WTC11 (cell line): ENCODE measurements at regions not wholly inside any gene's neighbourhood (a gene's known extent, or its start where the extent isn't known, plus 50 kb on each side); places are given as distances from the start of the nearest gene placed in this dataset.
"Not testable (repeated sequence)": the region's sequence is repeated elsewhere in the genome, so short reads cannot be mapped to it uniquely, and the experiment has no call there.

Experiments
- ATAC-seq: fragments of 200-7000 bp; cut with Tn5 transposase; 2 replicates; pipeline ENCODE4 v1.10.0; 2021; ENCODE audit warnings: mild to moderate bottlenecking, moderate library complexity
- CTCF ChIA-PET: fragments of 300-600 bp; sonication (Branson Sonifier 250); formaldehyde crosslinking; loops from one replicate; lab custom pipeline; 2021; ENCODE audit warnings: antibody characterized with exemption; lab: Charles Lee
- POLR2A ChIA-PET: fragments of 350-600 bp; sonication (Branson Sonifier 250); formaldehyde crosslinking; loops from one replicate; lab custom pipeline; 2021; ENCODE audit warnings: antibody characterized with exemption; lab: Charles Lee
- DNase-seq: peaks from one replicate; pipeline ENCODE4 v3.0.0; 2021; ENCODE audit warnings: low spot score
- H3K27ac Mint-ChIP-seq: 2 replicates; pipeline ENCODE4 v1.8.0; 2021; ENCODE audit warnings: mixed read lengths
- H3K27me3 Mint-ChIP-seq: 2 replicates; pipeline ENCODE4 v1.8.0; 2021; ENCODE audit warnings: low read depth, mild to moderate bottlenecking, moderate library complexity, mixed read lengths
- H3K36me3 Mint-ChIP-seq: 2 replicates; pipeline ENCODE4 v1.8.0; 2021; ENCODE audit warnings: mixed read lengths
- H3K4me1 Mint-ChIP-seq: 2 replicates; pipeline ENCODE4 v1.8.0; 2022; ENCODE audit warnings: mixed read lengths
- H3K4me3 Mint-ChIP-seq: 2 replicates; pipeline ENCODE4 v1.8.0; 2021; ENCODE audit warnings: mild to moderate bottlenecking, moderate library complexity, mixed read lengths
- H3K9me3 Mint-ChIP-seq: 2 replicates; pipeline ENCODE4 v1.8.0; 2021; ENCODE audit warnings: mixed read lengths
- AR ChIP-seq: fragments of 250-450 bp; sonication (Bioruptor Pico); IDR thresholded peaks from 2 replicates; pipeline ENCODE4 v1.9.0; 2021; ENCODE audit warnings: mild to moderate bottlenecking
- CBFB ChIP-seq: sonication (generic); formaldehyde crosslinking; IDR thresholded peaks from 2 replicates; pipeline ENCODE4 v1.8.1; 2022; ENCODE audit warnings: mild to moderate bottlenecking, low read depth, missing genetic modification reagents
- CREB1 ChIP-seq: sonication (generic); formaldehyde crosslinking; IDR thresholded peaks from 2 replicates; pipeline ENCODE4 v1.8.0; 2023; ENCODE audit warnings: mild to moderate bottlenecking, missing genetic modification reagents
- E2F4 ChIP-seq: sonication (generic); formaldehyde crosslinking; IDR thresholded peaks from 2 replicates; pipeline ENCODE4 v1.8.1; 2022; ENCODE audit warnings: low read depth, mild to moderate bottlenecking, moderate library complexity, missing genetic modification reagents, borderline replicate concordance
- ELF4 ChIP-seq: sonication (generic); formaldehyde crosslinking; IDR thresholded peaks from 2 replicates; pipeline ENCODE4 v1.8.1; 2022; ENCODE audit warnings: low read depth, mild to moderate bottlenecking, moderate library complexity, missing genetic modification reagents
- ESRRA ChIP-seq: sonication (generic); formaldehyde crosslinking; IDR thresholded peaks from 2 replicates; pipeline ENCODE4 v1.8.1; 2022; ENCODE audit warnings: mild to moderate bottlenecking, missing genetic modification reagents, borderline replicate concordance
- ETV6 ChIP-seq: sonication (generic); formaldehyde crosslinking; IDR thresholded peaks from 2 replicates; pipeline ENCODE4 v1.8.1; 2022; ENCODE audit warnings: mild to moderate bottlenecking, missing genetic modification reagents
- FOXJ3 ChIP-seq: sonication (generic); formaldehyde crosslinking; IDR thresholded peaks from 2 replicates; pipeline ENCODE4 v1.9.0; 2021; ENCODE audit warnings: missing genetic modification reagents, mild to moderate bottlenecking, borderline replicate concordance
- FOXP4 ChIP-seq: sonication (generic); formaldehyde crosslinking; IDR thresholded peaks from 2 replicates; pipeline ENCODE4 v1.8.0; 2022; ENCODE audit warnings: mild to moderate bottlenecking, missing genetic modification reagents
- MYBL2 ChIP-seq: sonication (generic); formaldehyde crosslinking; IDR thresholded peaks from 2 replicates; pipeline ENCODE4 v1.8.1; 2023; ENCODE audit warnings: mild to moderate bottlenecking, moderate library complexity, missing genetic modification reagents
- NFE2L1 ChIP-seq: sonication (generic); formaldehyde crosslinking; IDR thresholded peaks from 2 replicates; pipeline ENCODE4 v1.8.1; 2023; ENCODE audit warnings: missing genetic modification reagents
- NR1H2 ChIP-seq: sonication (generic); formaldehyde crosslinking; IDR thresholded peaks from 2 replicates; pipeline ENCODE4 v1.9.0; 2021; ENCODE audit warnings: mild to moderate bottlenecking, moderate library complexity, missing genetic modification reagents
- NR2C2 ChIP-seq: sonication (generic); formaldehyde crosslinking; IDR thresholded peaks from 2 replicates; pipeline ENCODE4 v1.8.0; 2022; ENCODE audit warnings: mild to moderate bottlenecking, missing genetic modification reagents
- PRRX2 ChIP-seq: fragments of 250-450 bp; sonication (Bioruptor Pico); IDR thresholded peaks from 2 replicates; pipeline ENCODE4 v1.8.0; 2021; ENCODE audit warnings: mild to moderate bottlenecking
- SMAD4 ChIP-seq: sonication (generic); formaldehyde crosslinking; IDR thresholded peaks from 2 replicates; pipeline ENCODE4 v1.8.0; 2022; ENCODE audit warnings: mild to moderate bottlenecking, missing genetic modification reagents
- SOX15 ChIP-seq: fragments of 250-450 bp; sonication (Bioruptor Pico); IDR thresholded peaks from 2 replicates; pipeline ENCODE4 v1.9.0; 2021; ENCODE audit warnings: mild to moderate bottlenecking
- TCF7 ChIP-seq: sonication (generic); formaldehyde crosslinking; IDR thresholded peaks from 2 replicates; pipeline ENCODE4 v1.8.0; 2022; ENCODE audit warnings: mild to moderate bottlenecking, low read depth, missing genetic modification reagents, moderate library complexity
- TP53 ChIP-seq: sonication (generic); formaldehyde crosslinking; IDR thresholded peaks from 2 replicates; pipeline ENCODE4 v1.8.1; 2023; ENCODE audit warnings: mild to moderate bottlenecking, missing genetic modification reagents
- ZNF121 ChIP-seq: sonication (generic); formaldehyde crosslinking; IDR thresholded peaks from 2 replicates; pipeline ENCODE4 v1.8.0; 2023; ENCODE audit warnings: missing genetic modification reagents
- ZNF232 ChIP-seq: sonication (generic); formaldehyde crosslinking; IDR thresholded peaks from 2 replicates; pipeline ENCODE4 v1.8.0; 2022; ENCODE audit warnings: mild to moderate bottlenecking, missing genetic modification reagents
- ZNF396 ChIP-seq: fragments of 250-450 bp; sonication (Bioruptor Pico); IDR thresholded peaks from 2 replicates; pipeline ENCODE4 v1.8.0; 2021; ENCODE audit warnings: mild to moderate bottlenecking, moderate library complexity, borderline replicate concordance
- ZNF423 ChIP-seq: fragments of 250-450 bp; sonication (Bioruptor Pico); IDR thresholded peaks from 2 replicates; pipeline ENCODE4 v2.1.2; 2022; ENCODE audit warnings: mild to moderate bottlenecking, moderate library complexity

- CTCF ChIA-PET = interaction anchor here (1.0 kb wide), 1 partner anchor 10 kb away, joined by 3 read pairs; no protein-coding TSS in a partner anchor
- H3K9me3 Mint-ChIP-seq, ATAC-seq, H3K27me3 Mint-ChIP-seq, H3K4me1 Mint-ChIP-seq, H3K36me3 Mint-ChIP-seq, H3K27ac Mint-ChIP-seq, H3K4me3 Mint-ChIP-seq, POLR2A ChIA-PET, DNase-seq: not testable (repeated sequence)
Measured at GRCh38 chr13:38221120-38221519, 128.5 kb upstream of the UFM1 start.

- ChIA-PET POLR2A (no interaction called here), CTCF (no interaction called here)
- no peak for DNase-seq
- TF ChIP-seq PRRX2 (CRISPR knock-in tag) (no peak), ESRRA (CRISPR knock-in tag) (no peak), SOX15 (CRISPR knock-in tag) (no peak), NFE2L1 (CRISPR knock-in tag) (no peak), ELF4 (CRISPR knock-in tag) (no peak), CBFB (CRISPR knock-in tag) (no peak), TP53 (CRISPR knock-in tag) (no peak), AR (CRISPR knock-in tag) (no peak)
- peaks cover 27% of the 10 kb centered on the region for H3K27me3 Mint-ChIP-seq
- peaks cover 15% of the 10 kb centered on the region for H3K4me1 Mint-ChIP-seq
- H3K27ac Mint-ChIP-seq = no peak overlapping the region
- peaks cover 32% of the 10 kb centered on the region for H3K9me3 Mint-ChIP-seq
- H3K4me3 Mint-ChIP-seq = no peak overlapping the region
- H3K36me3 Mint-ChIP-seq = peaks cover 26% of the 10 kb centered on the region
- no peak for ATAC-seq
Measured at GRCh38 chr13:38216181-38216580, 133.5 kb upstream of the UFM1 start.

- Mint-ChIP-seq H3K27ac (no peak overlapping the region), H3K4me1 (peaks cover 31% of the 10 kb centered on the region), H3K36me3 (peaks cover 30% of the 10 kb centered on the region), H3K27me3 (peaks cover 50% of the 10 kb centered on the region), H3K9me3 (peaks cover 32% of the 10 kb centered on the region), H3K4me3 (no peak overlapping the region)
- TF ChIP-seq ZNF121 (CRISPR knock-in tag) (no peak), SMAD4 (CRISPR knock-in tag) (no peak)
- CTCF ChIA-PET = no interaction called here
- DNase-seq = no peak
- no peak for ATAC-seq
- POLR2A ChIA-PET = no interaction called here
Measured at GRCh38 chr13:38213314-38213713, 136.3 kb upstream of the UFM1 start.

GRCh38 chr13:38210928-38211596 lies 138.6 kb upstream of the UFM1 start:
- POLR2A ChIA-PET = no interaction called here
- H3K9me3 Mint-ChIP-seq = peaks cover 32% of the 10 kb centered on the region
- H3K4me3 Mint-ChIP-seq = peak overlapping the region; percentile 20; the same call in 1 of the 2 replicates

GRCh38 chr13:38204556-38204955 lies 145.1 kb upstream of the UFM1 start:
- Mint-ChIP-seq H3K27ac (no peak overlapping the region), H3K27me3 (peaks cover 11% of the 10 kb centered on the region), H3K4me1 (no peaks in the 10 kb centered on the region), H3K36me3 (no peaks in the 10 kb centered on the region), H3K4me3 (no peak overlapping the region), H3K9me3 (no peaks in the 10 kb centered on the region)
- no peak for ATAC-seq
- POLR2A ChIA-PET = no interaction called here
- CTCF ChIA-PET = no interaction called here
- DNase-seq = no peak
- TF ChIP-seq CREB1 (CRISPR knock-in tag) (no peak), ZNF423 (CRISPR knock-in tag) (no peak), FOXJ3 (CRISPR knock-in tag) (no peak), NR1H2 (CRISPR knock-in tag) (no peak), FOXP4 (CRISPR knock-in tag) (no peak), MYBL2 (CRISPR knock-in tag) (no peak), SOX15 (CRISPR knock-in tag) (no peak), NR2C2 (CRISPR knock-in tag) (no peak), ETV6 (CRISPR knock-in tag) (no peak), PRRX2 (CRISPR knock-in tag) (no peak), ZNF232 (CRISPR knock-in tag) (no peak)

More at GRCh38 chr13:38210928-38211596, 138.6 kb upstream of the UFM1 start:
- DNase-seq = no peak
- H3K4me1 Mint-ChIP-seq = peaks cover 31% of the 10 kb centered on the region
- peaks cover 30% of the 10 kb centered on the region for H3K36me3 Mint-ChIP-seq
- H3K27me3 Mint-ChIP-seq = peaks cover 53% of the 10 kb centered on the region
- peak overlapping the region; percentile 80 for H3K27ac Mint-ChIP-seq
- peak; percentile 95 for ATAC-seq
- TF ChIP-seq TCF7 (CRISPR knock-in tag) (no peak), E2F4 (CRISPR knock-in tag) (no peak), ZNF396 (CRISPR knock-in tag) (no peak)
- CTCF ChIA-PET = interaction anchor here (0.6 to 1.4 kb wide), 6 partner anchors 10 to 552 kb away, joined by 3 to 7 read pairs (median 4); no protein-coding TSS in a partner anchor
